Retinal pigment epithelial cell (primary cell): ENCODE measurements at regions not wholly inside any gene's neighbourhood (a gene's known extent, or its start where the extent isn't known, plus 50 kb on each side); places are given as distances from the start of the nearest gene placed in this dataset.
"Not testable (repeated sequence)": the region's sequence is repeated elsewhere in the genome, so short reads cannot be mapped to it uniquely, and the experiment has no call there.

Source experiments
- DNase-seq: peaks from one replicate; pipeline ENCODE4 v3.0.0-alpha.2; 2010; ENCODE audit warnings: low read depth
- H3K4me3 ChIP-seq: 2 replicates; pipeline ENCODE4 v1.5.1; 2011; ENCODE audit warnings: mild to moderate bottlenecking, low read length, control low read depth, moderate library complexity
- TF ChIP-seq, protein P1 (sequence below): conservative IDR thresholded peaks from 2 replicates; pipeline ENCODE4 v1.5.1; 2011; ENCODE audit warnings: low read depth, low read length, control low read depth, inconsistent platforms

DNA sequence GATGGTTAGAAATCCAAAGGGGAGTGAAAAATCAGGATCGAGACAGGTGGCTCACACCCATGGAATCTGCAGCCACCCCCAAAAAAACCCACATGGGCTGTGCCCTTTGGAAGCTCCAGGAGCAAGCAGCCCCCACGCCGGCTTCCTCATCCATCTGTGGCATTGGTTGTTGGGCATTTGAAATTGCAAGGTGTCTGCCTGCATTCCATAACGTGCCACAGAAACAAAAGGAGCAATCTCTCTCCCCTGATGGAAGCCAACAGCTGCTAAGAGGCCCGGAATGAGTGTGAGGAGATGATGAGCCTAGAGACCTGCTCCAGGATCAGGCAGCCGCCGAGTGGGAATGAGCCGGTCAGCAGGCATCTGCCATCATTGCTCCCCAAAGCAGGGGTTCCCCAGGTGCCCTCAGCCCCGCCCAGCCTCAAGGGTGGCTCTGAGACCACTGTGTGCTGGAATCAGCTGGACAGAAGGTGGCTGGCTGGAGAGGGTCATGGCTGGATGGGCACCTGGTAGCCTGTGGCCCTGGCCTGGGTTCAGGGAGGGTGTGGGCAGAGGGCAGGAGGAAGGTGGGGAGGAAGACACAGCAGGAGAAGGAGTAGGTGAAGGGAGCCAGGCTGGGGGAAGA, 113.2 kb downstream of the CRLF2 start:
- TF ChIP-seq, protein P1, sequence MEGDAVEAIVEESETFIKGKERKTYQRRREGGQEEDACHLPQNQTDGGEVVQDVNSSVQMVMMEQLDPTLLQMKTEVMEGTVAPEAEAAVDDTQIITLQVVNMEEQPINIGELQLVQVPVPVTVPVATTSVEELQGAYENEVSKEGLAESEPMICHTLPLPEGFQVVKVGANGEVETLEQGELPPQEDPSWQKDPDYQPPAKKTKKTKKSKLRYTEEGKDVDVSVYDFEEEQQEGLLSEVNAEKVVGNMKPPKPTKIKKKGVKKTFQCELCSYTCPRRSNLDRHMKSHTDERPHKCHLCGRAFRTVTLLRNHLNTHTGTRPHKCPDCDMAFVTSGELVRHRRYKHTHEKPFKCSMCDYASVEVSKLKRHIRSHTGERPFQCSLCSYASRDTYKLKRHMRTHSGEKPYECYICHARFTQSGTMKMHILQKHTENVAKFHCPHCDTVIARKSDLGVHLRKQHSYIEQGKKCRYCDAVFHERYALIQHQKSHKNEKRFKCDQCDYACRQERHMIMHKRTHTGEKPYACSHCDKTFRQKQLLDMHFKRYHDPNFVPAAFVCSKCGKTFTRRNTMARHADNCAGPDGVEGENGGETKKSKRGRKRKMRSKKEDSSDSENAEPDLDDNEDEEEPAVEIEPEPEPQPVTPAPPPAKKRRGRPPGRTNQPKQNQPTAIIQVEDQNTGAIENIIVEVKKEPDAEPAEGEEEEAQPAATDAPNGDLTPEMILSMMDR: no peak
- H3K4me3 ChIP-seq: no peak overlapping the region
- no peak for DNase-seq

DNA sequence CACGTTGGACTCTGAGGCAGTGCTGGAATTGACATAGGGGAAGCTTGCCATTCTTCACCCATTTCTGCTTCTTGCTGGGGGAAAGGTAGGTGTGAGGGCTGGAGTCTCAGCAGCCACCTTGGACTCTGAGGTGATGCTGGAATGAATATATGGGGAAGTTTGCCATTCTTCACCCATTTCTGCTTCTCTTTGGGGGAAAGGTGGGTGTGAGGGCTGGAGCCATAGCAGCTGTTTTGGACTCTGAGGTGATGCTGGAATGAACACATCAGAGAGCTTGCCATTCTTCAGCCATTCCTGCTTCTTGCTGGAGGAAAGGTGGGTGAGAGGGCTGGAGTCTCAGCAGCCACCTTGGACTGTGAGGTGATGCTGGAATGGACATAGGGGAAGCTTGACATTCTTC, 115.1 kb downstream of the CRLF2 start:
- TF ChIP-seq, protein P1: no peak
- DNase-seq: no peak
- no peak overlapping the region for H3K4me3 ChIP-seq

DNA sequence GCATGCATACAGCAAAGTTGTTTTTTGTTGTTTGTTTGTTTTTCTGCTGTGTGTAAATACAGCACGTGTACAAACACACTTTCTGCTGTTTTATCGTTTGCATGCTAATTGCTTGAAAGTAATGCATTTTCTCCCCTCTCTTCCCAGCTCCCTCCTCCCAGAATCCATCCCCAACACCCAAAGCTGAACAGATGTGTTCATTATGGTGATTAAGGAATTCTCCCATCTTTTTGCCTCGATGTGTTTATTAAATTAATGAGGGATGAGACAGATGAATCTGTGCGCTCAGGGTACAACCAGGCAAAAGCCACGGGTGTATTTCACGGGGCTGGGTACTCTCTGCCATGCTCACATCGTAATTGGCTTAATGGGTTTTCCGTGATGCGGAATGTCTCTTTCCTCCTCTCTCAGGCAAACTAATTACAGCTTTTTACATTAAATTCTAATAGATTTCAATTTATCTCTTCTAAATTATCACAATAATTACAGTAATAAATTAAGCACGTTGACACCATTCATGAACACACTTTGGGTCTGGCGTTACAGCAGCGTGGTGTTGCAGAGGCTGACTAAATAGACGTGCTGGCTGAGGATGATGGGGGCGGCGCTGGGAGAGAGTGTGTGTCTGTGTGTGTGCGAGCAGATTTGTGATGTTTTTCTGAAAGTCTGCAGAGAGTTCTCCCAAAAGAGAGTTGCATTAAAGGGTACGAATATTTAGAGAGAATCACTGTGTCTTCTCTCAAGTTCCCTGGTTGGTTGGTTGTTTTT, 117.7 kb downstream of the CRLF2 start:
- DNase-seq: no peak
- H3K4me3 ChIP-seq: no peak overlapping the region
- TF ChIP-seq, protein P1: no peak

DNA sequence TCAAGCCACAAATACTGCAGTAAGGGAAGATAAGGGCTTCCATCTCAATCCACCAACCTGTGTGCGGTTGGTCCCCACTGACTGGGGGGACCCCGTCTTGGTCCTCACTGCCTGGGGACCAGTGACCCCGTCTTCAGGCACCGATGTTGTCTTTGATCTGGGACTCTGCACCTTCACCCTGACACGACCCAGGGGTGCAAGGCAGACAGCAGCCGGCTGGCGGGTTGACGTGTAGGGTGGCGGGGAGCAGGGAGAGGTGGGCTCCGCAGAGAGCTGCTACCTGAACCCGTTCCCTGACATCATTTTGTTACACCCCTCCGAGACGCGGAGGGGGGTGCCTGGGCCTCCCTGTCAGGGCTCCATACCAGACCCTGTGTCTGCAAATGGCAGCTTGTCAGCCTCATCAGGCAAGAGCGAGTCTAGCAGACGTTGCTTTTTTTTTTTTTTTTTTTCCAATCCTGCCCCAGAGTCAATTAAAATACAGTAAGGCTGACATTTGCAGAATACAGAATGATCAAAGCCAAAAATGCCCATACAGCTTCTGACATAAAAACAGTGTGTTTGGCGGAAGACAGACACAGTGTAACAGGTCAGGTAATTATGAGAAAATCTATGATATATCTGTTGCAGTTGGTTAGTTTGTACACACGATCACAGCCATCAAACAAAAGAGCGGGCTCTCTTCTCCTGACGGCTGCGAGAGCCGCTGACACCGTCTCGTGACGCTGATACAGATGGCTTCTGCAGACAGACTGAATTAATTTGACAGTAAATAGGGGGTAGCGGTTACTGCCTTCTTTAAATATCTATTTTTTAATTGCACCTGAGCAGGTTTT, 118.6 kb downstream of the CRLF2 start:
- DNase-seq: no peak
- no peak overlapping the region for H3K4me3 ChIP-seq

DNA sequence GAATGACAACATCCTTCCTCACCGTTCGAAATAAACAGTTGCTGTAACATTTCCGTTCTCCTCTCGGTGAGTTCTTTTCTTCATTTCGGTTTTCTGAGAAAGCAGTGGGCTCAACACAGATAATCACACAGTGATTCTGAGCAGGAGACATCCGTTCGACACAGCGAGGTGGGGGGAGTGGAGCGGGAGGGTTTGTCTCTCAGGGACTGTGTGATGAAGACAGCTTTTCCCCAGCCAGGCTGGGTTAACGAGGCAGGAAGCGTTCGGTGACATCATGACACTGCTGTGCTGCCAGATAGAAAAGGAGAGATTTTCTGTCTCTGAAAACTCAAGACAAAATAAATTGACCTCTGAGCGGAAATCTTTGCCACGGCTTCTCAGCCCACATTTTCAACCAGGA, 119.3 kb downstream of the CRLF2 start:
- TF ChIP-seq, protein P1: no peak
- no peak for DNase-seq
- H3K4me3 ChIP-seq: no peak overlapping the region

More for the DNA sequence above, 118.6 kb downstream of the CRLF2 start:
- TF ChIP-seq, protein P1: no peak

DNA sequence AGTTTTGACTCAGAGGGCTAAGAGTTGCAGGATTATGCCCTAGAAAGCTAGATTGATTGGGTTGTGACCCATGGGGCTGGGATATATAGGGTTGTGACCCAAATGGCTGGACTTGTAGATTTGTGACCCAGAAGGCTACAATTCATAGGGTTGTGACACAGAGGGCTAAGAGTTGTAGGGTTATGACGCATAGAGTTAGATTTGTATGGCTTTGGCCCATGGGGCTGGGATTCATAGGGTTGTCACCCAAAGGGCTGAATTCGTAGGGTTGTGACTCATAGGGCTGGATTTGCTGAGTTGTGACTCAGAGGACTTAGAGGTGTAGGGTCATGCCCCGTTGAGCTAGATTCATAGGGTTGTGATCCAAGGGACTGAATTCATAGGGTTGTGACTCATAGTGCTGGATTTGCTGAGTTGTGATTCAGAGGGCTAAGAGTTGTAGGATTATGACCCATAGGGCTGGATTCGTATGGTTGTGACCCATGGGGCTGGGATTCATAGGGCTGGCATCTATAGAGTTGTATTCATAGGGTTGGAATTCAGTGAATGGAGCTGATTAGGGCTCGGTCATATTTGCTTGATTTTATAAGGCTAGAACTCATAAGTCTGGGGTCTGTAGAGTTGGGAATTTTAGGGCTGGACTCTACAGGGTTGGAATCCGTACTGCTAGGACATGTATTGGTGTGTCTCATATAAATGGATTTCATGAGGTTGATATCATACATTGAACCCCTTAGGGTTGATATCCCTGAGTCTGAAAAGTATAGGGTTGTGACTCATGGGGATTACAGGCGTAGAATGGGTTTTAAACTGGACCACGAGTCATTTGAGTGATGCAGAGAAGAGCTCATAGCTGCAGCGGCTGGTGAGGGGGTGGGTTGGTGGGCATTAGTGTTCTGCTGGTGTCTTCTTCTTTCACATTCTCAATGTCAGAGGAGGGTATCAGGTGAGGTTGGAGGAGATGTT, 125.7 kb downstream of the CRLF2 start:
- TF ChIP-seq, protein P1: no peak
- H3K4me3 ChIP-seq: no peak overlapping the region
- no peak for DNase-seq

DNA sequence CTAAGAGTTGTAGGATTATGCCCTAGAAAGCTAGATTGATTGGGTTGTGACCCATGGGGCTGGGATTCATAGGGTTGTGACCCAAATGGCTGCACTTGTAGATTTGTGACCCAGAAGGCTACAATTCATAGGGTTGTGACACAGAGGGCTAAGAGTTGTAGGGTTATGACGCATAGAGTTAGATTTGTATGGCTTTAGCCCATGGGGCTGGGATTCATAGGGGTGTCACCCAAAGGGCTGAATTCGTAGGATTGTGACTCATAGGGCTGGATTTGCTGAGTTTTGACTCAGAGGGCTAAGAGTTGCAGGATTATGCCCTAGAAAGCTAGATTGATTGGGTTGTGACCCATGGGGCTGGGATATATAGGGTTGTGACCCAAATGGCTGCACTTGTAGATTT, 126.6 kb downstream of the CRLF2 start:
- DNase-seq, H3K4me3 ChIP-seq: not testable (repeated sequence)
